ENCODE measurements at regions not wholly inside any gene's neighbourhood (a gene's known extent, or its start where the extent isn't known, plus 50 kb on each side); places are given as distances from the start of the nearest gene placed in this dataset.

- TF ChIP-seq EZH2 (IDR thresholded peaks at IDR 0.05; ENCODE audit: low read depth, unreplicated experiment) (no peak), CTCF (conservative IDR thresholded peaks at IDR 0.05; ENCODE audit: low read depth in 2 of 2) (no peak), REST (IDR thresholded peaks at IDR 0.05; ENCODE audit: unreplicated experiment) (no peak), NANOG (IDR thresholded peaks at IDR 0.05; ENCODE audit: borderline replicate concordance) (no peak), POLR2AphosphoS5 (IDR thresholded peaks at IDR 0.05; ENCODE audit: low read depth) (no peak), JUNB (IDR thresholded peaks at IDR 0.05; ENCODE audit: unreplicated experiment) (no peak)
Observed at GRCh38 chr17:36862116-36862920, 75.0 kb upstream of the LHX1 start.

All from GM23338 (cell line).